ENCODE measurements at regions not wholly inside any gene's neighbourhood (a gene's known extent, or its start where the extent isn't known, plus 50 kb on each side); places are given as distances from the start of the nearest gene placed in this dataset.

- H2BK15ac ChIP-seq (ENCODE audit: low read depth, low read length) = no peak overlapping the region
- H3K4me1 ChIP-seq (ENCODE audit: control insufficient read depth, insufficient read depth, low read length) = no peaks in the 10 kb centered on the region
- ChIA-PET CTCF (no interaction called here), POLR2A (ENCODE audit: unreplicated experiment) (no interaction called here)
- H3K4me3 ChIP-seq (ENCODE audit: insufficient read depth, low read depth, low read length) = no peak overlapping the region
- in situ Hi-C loops (cut with MboI; ENCODE audit: low sequenced_read_pairs) = no loop called here
- no peak overlapping the region for H3K23ac ChIP-seq (ENCODE audit: low read depth, low read length)
- no peak overlapping the region for H2AK9ac ChIP-seq (replicated peaks; ENCODE audit: low read depth, low read length, poor library complexity)
- no peak overlapping the region for H2AK5ac ChIP-seq (ENCODE audit: low read depth, low read length)
- TF ChIP-seq NFE2L2 (IDR thresholded peaks at IDR 0.05; ENCODE audit: low read depth, low read length) (no peak), USF2 (IDR thresholded peaks at IDR 0.05; ENCODE audit: low read depth, low read length) (no peak), POLR2A (IDR thresholded peaks at IDR 0.05; ENCODE audit: low read depth, low read length) (no peak), BHLHE40 (IDR thresholded peaks at IDR 0.05; ENCODE audit: low read depth, low read length) (no peak), RCOR1 (IDR thresholded peaks at IDR 0.05; ENCODE audit: insufficient replicate concordance, low read length) (no peak)
- BruUV-seq (replicated peaks) = no TSS peak
- H3K79me1 ChIP-seq (ENCODE audit: low read depth in 1 of 2, low read length in 2 of 2) = no peaks in the 10 kb centered on the region
- ATAC-seq (ENCODE audit: low read depth) = no peak
- no peak overlapping the region for H3K27ac ChIP-seq (ENCODE audit: insufficient read depth, low read length)
- no peaks in the 10 kb centered on the region for H4K20me1 ChIP-seq (ENCODE audit: insufficient read depth, low read length)
- H3K27me3 ChIP-seq (ENCODE audit: control insufficient read depth, insufficient read depth, low read length) = no peaks in the 10 kb centered on the region
- H4K91ac ChIP-seq (ENCODE audit: insufficient read depth, low read depth, low read length) = no peak overlapping the region
- dilution Hi-C loops (cut with HindIII; ENCODE audit: low sequenced_read_pairs, unreplicated experiment) = no loop called here
- H2AFZ ChIP-seq (replicated peaks; ENCODE audit: low read length, poor library complexity) = no peak overlapping the region
- no peak overlapping the region for H2BK120ac ChIP-seq (ENCODE audit: low read depth, low read length)
- no peak overlapping the region for H4K8ac ChIP-seq (ENCODE audit: low read depth in 2 of 2, low read length in 2 of 2)
- H4K5ac ChIP-seq (ENCODE audit: low read depth, low read length) = no peak overlapping the region
- peaks cover 4% of the 10 kb centered on the region for H3K9me3 ChIP-seq (ENCODE audit: control insufficient read depth, insufficient read depth, low read length)
- H3K4me2 ChIP-seq (ENCODE audit: low read depth, low read length) = no peak overlapping the region
- H3K14ac ChIP-seq (replicated peaks; ENCODE audit: low read depth, low read length) = no peak overlapping the region
- DNase-seq = no peak
- no peak overlapping the region for H3K18ac ChIP-seq (ENCODE audit: low read depth, low read length)
- H3K4ac ChIP-seq (ENCODE audit: low read depth, low read length) = no peak overlapping the region
- intact Hi-C loops (cut with micrococcal nuclease) = no loop called here
- no peaks in the 10 kb centered on the region for H3K9me1 ChIP-seq (ENCODE audit: insufficient read depth, low read length)
- H3K36me3 ChIP-seq (ENCODE audit: control insufficient read depth, insufficient read depth, low read length) = no peaks in the 10 kb centered on the region
- no peak overlapping the region for H2BK20ac ChIP-seq (ENCODE audit: low read depth, low read length)
- no peak overlapping the region for H3K56ac ChIP-seq (ENCODE audit: extremely low read depth, insufficient read depth, low read length)
- H3K9ac ChIP-seq (ENCODE audit: low read depth, low read length) = no peak overlapping the region
- H2BK5ac ChIP-seq (ENCODE audit: low read depth, low read length, poor library complexity, severe bottlenecking) = no peak overlapping the region
Measured at GRCh38 chr4:45327544-45327943, 601.2 kb upstream of the GNPDA2 start.

Measured in IMR-90 (cell line).